NCI-H128 (cell line): ENCODE measurements at regions not wholly inside any gene's neighbourhood (a gene's known extent, or its start where the extent isn't known, plus 50 kb on each side); places are given as distances from the start of the nearest gene placed in this dataset.

ENCODE experiments used
- DNase-seq: peaks from one replicate; lab custom pipeline; 2025; ENCODE audit not compliant: unreplicated experiment; lab: John Stamatoyannopoulos, UW

DNA sequence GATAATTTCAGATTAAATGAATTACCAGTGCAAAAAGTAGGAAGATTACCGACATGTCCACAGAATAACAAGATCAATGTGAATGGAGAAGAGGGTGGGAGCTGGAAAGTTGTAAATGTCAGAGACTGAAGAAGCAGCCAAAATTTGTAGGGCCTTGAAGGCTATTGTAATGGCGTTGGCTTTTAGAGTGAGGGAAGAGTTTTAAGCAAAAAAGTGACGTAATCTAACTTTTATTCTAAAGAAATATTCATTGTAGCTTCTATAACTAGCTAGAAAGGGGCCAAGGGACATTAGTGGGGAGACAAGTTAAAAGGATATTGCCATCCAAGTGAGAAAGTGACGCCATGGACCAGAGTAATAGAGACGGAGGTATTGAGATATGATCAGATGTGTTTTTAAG, 63.3 kb upstream of the PCDH7 start:
- no peak for DNase-seq

DNA sequence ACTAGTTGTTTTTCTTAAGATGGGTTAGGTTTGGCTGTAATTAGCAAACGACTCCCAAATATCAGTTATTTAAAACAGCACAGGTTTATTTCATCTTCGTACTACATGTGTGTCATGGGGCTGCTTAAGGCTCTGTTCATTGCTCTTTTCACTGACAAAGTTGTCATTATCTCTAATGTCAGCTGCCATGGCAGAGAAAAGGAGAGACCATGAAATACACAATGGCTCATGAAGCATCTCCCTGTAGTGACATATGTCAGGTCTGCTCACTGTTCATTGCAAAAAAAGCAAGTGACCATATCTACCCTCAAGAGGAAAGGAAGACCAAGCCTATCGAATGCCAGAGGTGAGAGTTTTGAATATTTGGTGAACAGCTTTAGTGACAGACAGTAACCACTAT, 52.2 kb upstream of the PCDH7 start:
- DNase-seq, result no peak

DNA sequence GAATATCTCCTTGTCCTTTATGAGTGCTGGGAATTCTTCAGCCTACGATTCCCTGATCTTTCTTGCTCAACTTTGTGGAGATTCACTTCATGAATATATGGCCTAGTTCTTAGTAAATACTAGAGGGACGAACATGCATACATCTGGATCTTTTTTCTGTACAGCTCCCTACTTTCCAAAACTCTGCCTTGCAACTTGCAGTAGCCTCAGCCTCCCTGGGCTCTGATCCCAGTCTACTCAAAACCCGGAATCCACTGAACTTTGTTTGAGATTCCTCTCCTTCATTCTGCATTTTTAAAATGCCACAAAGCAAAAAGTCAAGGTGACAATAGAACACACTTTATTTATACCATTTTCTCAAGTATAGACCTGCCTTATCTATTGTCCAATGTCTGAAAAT, 50.0 kb upstream of the PCDH7 start:
- no peak for DNase-seq
